ENCODE measurements at regions not wholly inside any gene's neighbourhood (a gene's known extent, or its start where the extent isn't known, plus 50 kb on each side); places are given as distances from the start of the nearest gene placed in this dataset.

DNA sequence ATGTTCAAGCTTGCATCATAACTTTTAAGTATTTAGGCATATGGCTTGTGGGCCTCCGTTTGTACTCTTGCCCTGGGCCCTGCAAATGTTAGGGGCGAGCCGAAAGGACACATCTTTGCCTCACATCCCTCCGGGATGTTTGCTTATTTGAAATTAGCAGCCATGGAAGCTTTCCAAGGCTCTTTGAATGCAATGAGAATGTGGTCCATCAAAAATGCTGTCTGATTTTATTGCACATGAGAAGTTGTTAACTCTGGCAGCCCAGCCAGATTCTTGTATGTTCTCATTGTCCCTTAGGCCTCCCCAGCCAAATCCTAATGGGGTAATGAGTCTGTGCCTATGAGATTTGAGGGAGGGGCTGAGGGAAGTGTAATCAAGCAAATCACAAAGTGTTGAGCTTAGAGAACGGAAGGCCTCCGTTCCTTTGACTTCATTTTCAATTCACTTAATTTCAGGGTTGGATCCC is 261.2 kb upstream of the MARCKS start:
- TF ChIP-seq, protein P1, sequence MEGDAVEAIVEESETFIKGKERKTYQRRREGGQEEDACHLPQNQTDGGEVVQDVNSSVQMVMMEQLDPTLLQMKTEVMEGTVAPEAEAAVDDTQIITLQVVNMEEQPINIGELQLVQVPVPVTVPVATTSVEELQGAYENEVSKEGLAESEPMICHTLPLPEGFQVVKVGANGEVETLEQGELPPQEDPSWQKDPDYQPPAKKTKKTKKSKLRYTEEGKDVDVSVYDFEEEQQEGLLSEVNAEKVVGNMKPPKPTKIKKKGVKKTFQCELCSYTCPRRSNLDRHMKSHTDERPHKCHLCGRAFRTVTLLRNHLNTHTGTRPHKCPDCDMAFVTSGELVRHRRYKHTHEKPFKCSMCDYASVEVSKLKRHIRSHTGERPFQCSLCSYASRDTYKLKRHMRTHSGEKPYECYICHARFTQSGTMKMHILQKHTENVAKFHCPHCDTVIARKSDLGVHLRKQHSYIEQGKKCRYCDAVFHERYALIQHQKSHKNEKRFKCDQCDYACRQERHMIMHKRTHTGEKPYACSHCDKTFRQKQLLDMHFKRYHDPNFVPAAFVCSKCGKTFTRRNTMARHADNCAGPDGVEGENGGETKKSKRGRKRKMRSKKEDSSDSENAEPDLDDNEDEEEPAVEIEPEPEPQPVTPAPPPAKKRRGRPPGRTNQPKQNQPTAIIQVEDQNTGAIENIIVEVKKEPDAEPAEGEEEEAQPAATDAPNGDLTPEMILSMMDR (IDR thresholded peaks at IDR 0.05; ENCODE audit: insufficient read depth, low read depth, low read length) = no peak
- DNase-seq (ENCODE audit: low read depth) = peak; percentile 95
- no peak overlapping the region for H3K4me3 ChIP-seq (ENCODE audit: low read depth, low read length)

DNA sequence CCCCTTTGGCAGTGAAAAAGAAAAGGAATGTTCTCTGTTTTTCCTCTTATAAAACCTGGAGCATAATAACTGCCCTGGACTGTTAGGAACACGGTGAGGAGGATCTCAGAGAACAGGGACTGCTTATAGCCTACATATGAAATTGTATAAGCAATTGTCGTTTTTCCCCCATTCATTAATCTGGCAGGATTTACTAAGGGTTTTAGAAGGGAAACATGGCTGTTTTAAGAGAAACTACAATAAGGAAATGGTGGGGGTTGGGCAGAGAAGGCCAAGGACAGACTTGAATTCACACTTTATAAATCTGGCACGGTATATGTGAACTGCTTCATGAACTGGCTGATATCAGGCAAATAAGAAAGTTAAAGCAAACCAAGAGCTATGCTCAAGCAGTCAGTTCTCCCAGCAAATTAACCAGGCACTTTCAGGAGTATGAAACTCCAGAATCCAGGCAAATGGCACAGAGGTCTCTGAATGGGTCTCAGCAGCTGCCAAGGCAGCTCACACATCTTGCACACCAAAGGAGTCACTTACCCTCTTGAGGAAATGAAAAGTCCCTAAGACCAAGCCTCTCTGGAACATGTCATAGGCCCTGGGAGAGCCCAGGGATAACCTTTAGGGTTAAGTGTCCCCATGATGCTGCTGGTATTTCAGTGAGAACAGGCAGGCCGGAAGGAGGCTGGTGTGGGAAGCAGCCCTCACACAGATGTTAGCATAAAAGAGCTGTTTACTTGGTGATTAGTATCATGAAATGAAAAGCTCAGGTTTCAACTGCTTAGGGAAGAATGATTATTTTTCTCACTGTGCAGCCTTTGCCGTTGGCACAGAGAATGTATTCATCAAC is 260.5 kb upstream of the MARCKS start:
- peak; percentile 93 for DNase-seq (ENCODE audit: low read depth)
- TF ChIP-seq, protein P1 (IDR thresholded peaks at IDR 0.05; ENCODE audit: insufficient read depth, low read depth, low read length) = no peak

DNA sequence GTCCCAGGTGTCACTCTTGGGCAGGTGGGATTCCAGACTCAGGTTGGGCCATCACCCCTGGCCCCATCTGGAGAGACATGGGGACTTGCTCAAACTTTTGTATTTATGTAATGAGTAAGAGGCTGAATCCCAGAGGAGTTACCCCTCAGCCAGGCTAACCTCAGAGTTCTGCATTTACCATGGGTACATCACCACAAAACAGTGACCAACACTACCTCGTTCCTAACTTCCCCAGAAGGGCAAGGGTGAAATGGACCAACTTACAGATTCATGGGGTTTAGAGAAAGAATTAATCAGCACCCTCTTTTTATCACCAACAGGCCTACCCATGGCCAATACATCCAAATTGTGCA is 259.9 kb upstream of the MARCKS start:
- TF ChIP-seq, protein P1 (IDR thresholded peaks at IDR 0.05; ENCODE audit: insufficient read depth, low read depth, low read length) = no peak
- H3K4me3 ChIP-seq (ENCODE audit: low read depth, low read length) = no peak overlapping the region
- DNase-seq (ENCODE audit: low read depth) = no peak

More for the DNA sequence above, 260.5 kb upstream of the MARCKS start:
- no peak overlapping the region for H3K4me3 ChIP-seq (ENCODE audit: low read depth, low read length)

DNA sequence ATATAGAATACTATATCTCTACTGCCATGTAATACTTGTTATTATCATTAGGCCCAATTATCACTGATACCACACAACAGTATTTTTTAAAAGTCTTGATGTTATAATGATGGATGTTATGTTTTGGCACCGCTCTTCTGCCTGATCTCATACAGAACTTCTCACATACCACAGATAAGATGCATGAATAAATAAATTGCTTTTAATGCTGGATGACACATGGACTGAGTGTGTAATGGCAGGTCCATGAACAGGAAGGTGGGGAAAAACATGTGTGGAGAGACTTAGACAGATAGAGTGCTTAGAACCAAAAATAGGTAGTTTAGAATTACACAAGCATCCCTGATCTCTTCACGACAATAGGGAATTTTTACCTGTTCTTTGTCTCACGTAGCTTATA is 258.4 kb upstream of the MARCKS start:
- no peak for DNase-seq (ENCODE audit: low read depth)
- TF ChIP-seq, protein P1 (IDR thresholded peaks at IDR 0.05; ENCODE audit: insufficient read depth, low read depth, low read length) = no peak
- H3K4me3 ChIP-seq (ENCODE audit: low read depth, low read length) = no peak overlapping the region

DNA sequence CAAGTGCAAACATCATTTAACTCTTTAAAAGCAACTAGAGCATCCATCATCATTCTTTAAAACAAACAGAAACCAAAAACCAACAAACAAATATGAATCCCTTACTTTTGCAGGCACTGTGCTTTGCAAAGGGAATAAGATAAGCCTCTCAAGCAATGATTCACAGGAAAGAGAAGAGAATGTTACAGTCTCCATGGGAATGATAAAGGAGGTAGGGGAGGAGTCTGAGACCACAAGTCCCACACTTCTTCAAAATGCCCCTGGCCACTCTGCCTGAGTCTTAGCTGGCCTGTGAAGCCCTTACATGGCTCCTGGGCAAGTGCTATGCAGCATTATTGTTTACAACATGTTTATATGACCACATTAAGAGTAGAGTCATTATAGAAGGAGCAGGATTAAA is 257.7 kb upstream of the MARCKS start:
- TF ChIP-seq, protein P1 (IDR thresholded peaks at IDR 0.05; ENCODE audit: insufficient read depth, low read depth, low read length) = no peak
- no peak overlapping the region for H3K4me3 ChIP-seq (ENCODE audit: low read depth, low read length)
- peak; percentile 62 for DNase-seq (ENCODE audit: low read depth)

DNA sequence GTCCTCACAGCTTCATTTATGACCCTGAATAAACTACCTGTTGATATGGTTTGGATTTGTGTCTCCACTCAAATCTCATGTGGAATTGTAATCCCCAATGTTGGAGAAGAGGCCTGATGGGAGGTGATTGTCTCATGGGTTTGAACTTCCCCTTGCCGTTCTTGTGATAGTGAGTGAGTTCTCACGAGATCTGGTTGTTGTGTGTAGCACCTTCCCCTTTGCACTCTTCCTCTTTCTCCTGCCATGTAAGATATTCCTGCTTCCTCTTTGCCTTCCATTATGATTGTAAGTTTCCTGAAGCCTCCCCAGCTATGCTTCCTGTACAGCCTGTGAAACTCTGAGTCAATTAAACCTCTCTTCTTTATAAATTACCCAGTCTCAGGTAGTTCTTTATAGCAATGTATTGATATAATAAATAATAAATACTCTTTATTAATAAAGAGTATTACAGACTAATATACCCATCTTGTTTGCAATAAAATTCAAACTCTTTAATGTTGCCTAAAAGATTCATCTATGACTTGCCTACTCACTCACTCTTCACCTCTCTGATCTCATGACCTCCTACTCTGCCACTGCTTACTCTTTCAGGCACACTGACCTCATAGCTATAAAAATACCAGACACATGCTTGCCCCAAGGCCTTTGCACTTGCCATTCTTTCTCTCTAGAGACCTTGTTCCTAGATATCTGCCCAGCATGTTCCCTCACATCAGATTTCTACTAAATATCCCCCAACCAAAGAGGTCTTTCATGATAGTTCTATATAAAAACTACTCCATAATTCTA is 256.4 kb upstream of the MARCKS start:
- TF ChIP-seq, protein P1 (IDR thresholded peaks at IDR 0.05; ENCODE audit: insufficient read depth, low read depth, low read length) = no peak
- DNase-seq (ENCODE audit: low read depth) = no peak
- H3K4me3 ChIP-seq (ENCODE audit: low read depth, low read length) = no peak overlapping the region

All from fibroblast of villous mesenchyme (primary cell).